Superior temporal gyrus (tissue), 1 donor: ENCODE measurements at regions not wholly inside any gene's neighbourhood (a gene's known extent, or its start where the extent isn't known, plus 50 kb on each side); places are given as distances from the start of the nearest gene placed in this dataset.
A peak's percentile ranks its signal among the peaks of the same experiment; 100 is the strongest.

Experiments
- DNase-seq: peaks from one replicate; pipeline ENCODE4 v3.0.0-alpha.2; 2016; ENCODE audit errors: extremely low spot score

- no peak for DNase-seq
These were observed 450.0 kb downstream of the FOXG1 start for GRCh38 chr14:29216268-29217232.

- DNase-seq: no peak
These were observed 451.3 kb downstream of the FOXG1 start for GRCh38 chr14:29217813-29218450.

- DNase-seq: no peak
These were observed 453.5 kb downstream of the FOXG1 start for GRCh38 chr14:29220072-29220471.

GRCh38 chr14:29220566-29220965 lies 454.0 kb downstream of the FOXG1 start:
- DNase-seq: no peak

- DNase-seq: no peak
These were observed 455.4 kb downstream of the FOXG1 start for GRCh38 chr14:29222006-29222405.

- peak; percentile 73 for DNase-seq
These were observed 456.2 kb downstream of the FOXG1 start for GRCh38 chr14:29222671-29223268.

GRCh38 chr14:29223947-29224346 lies 457.4 kb downstream of the FOXG1 start:
- DNase-seq: no peak

- no peak for DNase-seq
These were observed 461.0 kb downstream of the FOXG1 start for GRCh38 chr14:29227631-29228030.

GRCh38 chr14:29232153-29232552 lies 465.6 kb downstream of the FOXG1 start:
- DNase-seq: no peak

- DNase-seq: no peak
These were observed 466.1 kb downstream of the FOXG1 start for GRCh38 chr14:29232711-29233110.

GRCh38 chr14:29233188-29233587 lies 466.6 kb downstream of the FOXG1 start:
- no peak for DNase-seq

- no peak for DNase-seq
These were observed 469.4 kb downstream of the FOXG1 start for GRCh38 chr14:29235991-29236390.

GRCh38 chr14:29236401-29236800 lies 469.8 kb downstream of the FOXG1 start:
- no peak for DNase-seq

GRCh38 chr14:29236848-29237247 lies 470.3 kb downstream of the FOXG1 start:
- no peak for DNase-seq

- no peak for DNase-seq
These were observed 473.5 kb downstream of the FOXG1 start for GRCh38 chr14:29240066-29240465.

- peak; percentile 38 for DNase-seq
These were observed 476.5 kb downstream of the FOXG1 start for GRCh38 chr14:29242755-29243754.

GRCh38 chr14:29255692-29256091 lies 489.1 kb downstream of the FOXG1 start:
- DNase-seq: no peak

GRCh38 chr14:29262979-29263378 lies 496.4 kb downstream of the FOXG1 start:
- DNase-seq: no peak

GRCh38 chr14:29264865-29265264 lies 498.3 kb downstream of the FOXG1 start:
- DNase-seq: no peak

- DNase-seq: no peak
These were observed 499.3 kb downstream of the FOXG1 start for GRCh38 chr14:29265852-29266251.

GRCh38 chr14:29271669-29272068 lies 505.1 kb downstream of the FOXG1 start:
- no peak for DNase-seq
